ENCODE measurements at regions not wholly inside any gene's neighbourhood (a gene's known extent, or its start where the extent isn't known, plus 50 kb on each side); places are given as distances from the start of the nearest gene placed in this dataset.

- H3K18ac ChIP-seq (ENCODE audit: low read length) = no peak overlapping the region
- no peak overlapping the region for H3K4ac ChIP-seq (ENCODE audit: low read depth, low read length)
- no peak overlapping the region for H3K4me2 ChIP-seq (ENCODE audit: low read length)
- no peak overlapping the region for H3K14ac ChIP-seq (ENCODE audit: low read length)
- no peak overlapping the region for H4K12ac ChIP-seq (ENCODE audit: low read depth, low read length)
- no peak overlapping the region for H4K8ac ChIP-seq (ENCODE audit: low read depth, low read length)
- no peak overlapping the region for H2AK5ac ChIP-seq (ENCODE audit: low read length)
- no peaks in the 10 kb centered on the region for H3K79me2 ChIP-seq (ENCODE audit: control insufficient read depth, insufficient read depth, low read length, poor library complexity)
- no peak overlapping the region for H3K23ac ChIP-seq (ENCODE audit: low read length)
- no peaks in the 10 kb centered on the region for H3K79me1 ChIP-seq (ENCODE audit: low read length)
- no CpG with 5 or more reads among the region's 13 CpGs for WGBS (ENCODE audit: extremely low coverage, insufficient coverage, insufficient read length)
- DNase-seq = no peak
- H2BK12ac ChIP-seq (ENCODE audit: low read length) = no peak overlapping the region
- no peak overlapping the region for H2BK5ac ChIP-seq (ENCODE audit: low read depth, low read length, poor library complexity)
- no peak overlapping the region for H3K4me3 ChIP-seq (ENCODE audit: low read depth, low read length)
- H3K9me3 ChIP-seq (ENCODE audit: insufficient read depth, low read depth, low read length) = peaks cover 2% of the 10 kb centered on the region
- H3K4me1 ChIP-seq (ENCODE audit: control insufficient read depth in 1 of 2, insufficient read depth in 2 of 2, low read length in 2 of 2) = peaks cover 3 to 6% of the 10 kb centered on the region in 2 experiments
- no peaks in the 10 kb centered on the region for H3K36me3 ChIP-seq (ENCODE audit: control insufficient read depth in 1 of 2, insufficient read depth in 2 of 2, low read length in 2 of 2)
- no peak overlapping the region for H2BK120ac ChIP-seq (ENCODE audit: insufficient read depth, low read length, poor library complexity)
- no peak overlapping the region for H3K27ac ChIP-seq (ENCODE audit: low read depth, low read length)
- H3K9ac ChIP-seq (ENCODE audit: low read length) = no peak overlapping the region
- no peaks in the 10 kb centered on the region for H3K27me3 ChIP-seq (ENCODE audit: insufficient read depth, low read length)
- H2AFZ ChIP-seq (ENCODE audit: insufficient read depth, low read length, poor library complexity) = no peak overlapping the region
- no peak overlapping the region for H4K91ac ChIP-seq (ENCODE audit: low read depth, low read length)
Measured at GRCh38 chr20:58001381-58001780, 227.1 kb downstream of the ANKRD60 start.

GRCh38 chr20:58000861-58001260, 227.6 kb downstream of the ANKRD60 start:
- H4K8ac ChIP-seq (ENCODE audit: low read depth, low read length) = no peak overlapping the region
- no peak for DNase-seq
- no peak overlapping the region for H4K91ac ChIP-seq (ENCODE audit: low read depth, low read length)
- H3K9me3 ChIP-seq (ENCODE audit: insufficient read depth, low read depth, low read length) = peaks cover 2% of the 10 kb centered on the region
- no peak overlapping the region for H3K4ac ChIP-seq (ENCODE audit: low read depth, low read length)
- no peak overlapping the region for H3K4me2 ChIP-seq (ENCODE audit: low read length)
- no peak overlapping the region for H2BK5ac ChIP-seq (ENCODE audit: low read depth, low read length, poor library complexity)
- H3K14ac ChIP-seq (ENCODE audit: low read length) = no peak overlapping the region
- H2BK120ac ChIP-seq (ENCODE audit: insufficient read depth, low read length, poor library complexity) = no peak overlapping the region
- no peak overlapping the region for H3K27ac ChIP-seq (ENCODE audit: low read depth, low read length)
- no peak overlapping the region for H2AK5ac ChIP-seq (ENCODE audit: low read length)
- H3K4me1 ChIP-seq (ENCODE audit: control insufficient read depth in 1 of 2, insufficient read depth in 2 of 2, low read length in 2 of 2) = peaks cover 3 to 6% of the 10 kb centered on the region in 2 experiments
- H3K23ac ChIP-seq (ENCODE audit: low read length) = no peak overlapping the region
- H3K36me3 ChIP-seq (ENCODE audit: control insufficient read depth in 1 of 2, insufficient read depth in 2 of 2, low read length in 2 of 2) = no peaks in the 10 kb centered on the region
- no peak overlapping the region for H3K4me3 ChIP-seq (ENCODE audit: low read depth, low read length)
- H3K27me3 ChIP-seq (ENCODE audit: insufficient read depth, low read length) = no peaks in the 10 kb centered on the region
- H3K79me2 ChIP-seq (ENCODE audit: control insufficient read depth, insufficient read depth, low read length, poor library complexity) = no peaks in the 10 kb centered on the region
- no peak overlapping the region for H2AFZ ChIP-seq (ENCODE audit: insufficient read depth, low read length, poor library complexity)
- WGBS (ENCODE audit: extremely low coverage, insufficient coverage, insufficient read length) = 100% methylated on average over 1 of the region's 2 CpGs
- H3K79me1 ChIP-seq (ENCODE audit: low read length) = no peaks in the 10 kb centered on the region
- H3K18ac ChIP-seq (ENCODE audit: low read length) = no peak overlapping the region
- no peak overlapping the region for H3K9ac ChIP-seq (ENCODE audit: low read length)
- no peak overlapping the region for H2BK12ac ChIP-seq (ENCODE audit: low read length)
- H4K12ac ChIP-seq (ENCODE audit: low read depth, low read length) = no peak overlapping the region

DNA sequence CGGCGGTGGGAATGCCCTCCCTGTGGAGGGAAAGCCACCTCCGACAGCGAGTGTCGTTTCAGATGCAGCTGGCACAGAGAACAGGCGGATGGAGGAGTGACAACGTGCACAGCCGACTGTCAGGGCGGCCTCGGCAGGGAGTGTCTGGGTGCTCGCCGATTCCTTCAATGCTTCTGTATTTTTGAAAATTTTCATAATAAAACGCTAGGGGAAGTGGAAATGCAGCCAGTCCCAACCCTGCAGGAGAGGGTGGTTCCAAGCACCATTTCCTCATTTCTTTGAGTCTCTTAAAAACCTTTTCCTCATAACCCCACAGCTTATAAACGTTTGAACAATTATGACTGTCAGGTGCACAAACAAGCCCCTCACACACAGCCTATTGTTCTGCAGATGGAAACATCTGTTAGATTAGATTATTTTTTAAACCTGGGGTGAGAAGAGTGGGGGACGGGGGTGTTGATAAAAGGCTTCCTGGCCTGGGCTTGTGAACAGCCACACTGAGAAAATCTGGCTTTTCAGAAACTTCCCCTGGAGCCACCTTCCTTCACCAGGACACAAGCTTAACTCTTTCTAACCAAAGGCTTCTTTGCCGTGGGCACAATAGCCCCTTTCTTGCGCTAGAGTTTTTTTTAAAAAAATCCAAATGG, 228.9 kb downstream of the ANKRD60 start:
- DNase-seq = no peak
- Histone ChIP-seq H2BK12ac (ENCODE audit: low read length) (no peak overlapping the region), H2AFZ (ENCODE audit: insufficient read depth, low read length, poor library complexity) (no peak overlapping the region), H3K36me3 (ENCODE audit: control insufficient read depth in 1 of 2, insufficient read depth in 2 of 2, low read length in 2 of 2) (no peaks in the 10 kb centered on the region), H2BK120ac (ENCODE audit: insufficient read depth, low read length, poor library complexity) (no peak overlapping the region), H3K23ac (ENCODE audit: low read length) (no peak overlapping the region), H3K14ac (ENCODE audit: low read length) (no peak overlapping the region), H3K79me2 (ENCODE audit: control insufficient read depth, insufficient read depth, low read length, poor library complexity) (no peaks in the 10 kb centered on the region), H2AK5ac (ENCODE audit: low read length) (no peak overlapping the region), H2BK5ac (ENCODE audit: low read depth, low read length, poor library complexity) (no peak overlapping the region), H3K4ac (ENCODE audit: low read depth, low read length) (no peak overlapping the region), H3K4me3 (ENCODE audit: low read depth, low read length) (no peak overlapping the region), H3K4me2 (ENCODE audit: low read length) (no peak overlapping the region), H3K18ac (ENCODE audit: low read length) (no peak overlapping the region), H3K9ac (ENCODE audit: low read length) (no peak overlapping the region), H3K27me3 (ENCODE audit: insufficient read depth, low read length) (no peaks in the 10 kb centered on the region), H4K91ac (ENCODE audit: low read depth, low read length) (no peak overlapping the region), H4K12ac (ENCODE audit: low read depth, low read length) (no peak overlapping the region), H4K8ac (ENCODE audit: low read depth, low read length) (no peak overlapping the region), H3K27ac (ENCODE audit: low read depth, low read length) (no peak overlapping the region), H3K9me3 (ENCODE audit: insufficient read depth, low read depth, low read length) (peaks cover 2% of the 10 kb centered on the region), H3K79me1 (ENCODE audit: low read length) (no peaks in the 10 kb centered on the region), H3K4me1 (ENCODE audit: control insufficient read depth in 1 of 2, insufficient read depth in 2 of 2, low read length in 2 of 2) (peaks cover 3 to 6% of the 10 kb centered on the region in 2 experiments)
- no CpG with 5 or more reads among the region's 17 CpGs for WGBS (ENCODE audit: extremely low coverage, insufficient coverage, insufficient read length)

DNA sequence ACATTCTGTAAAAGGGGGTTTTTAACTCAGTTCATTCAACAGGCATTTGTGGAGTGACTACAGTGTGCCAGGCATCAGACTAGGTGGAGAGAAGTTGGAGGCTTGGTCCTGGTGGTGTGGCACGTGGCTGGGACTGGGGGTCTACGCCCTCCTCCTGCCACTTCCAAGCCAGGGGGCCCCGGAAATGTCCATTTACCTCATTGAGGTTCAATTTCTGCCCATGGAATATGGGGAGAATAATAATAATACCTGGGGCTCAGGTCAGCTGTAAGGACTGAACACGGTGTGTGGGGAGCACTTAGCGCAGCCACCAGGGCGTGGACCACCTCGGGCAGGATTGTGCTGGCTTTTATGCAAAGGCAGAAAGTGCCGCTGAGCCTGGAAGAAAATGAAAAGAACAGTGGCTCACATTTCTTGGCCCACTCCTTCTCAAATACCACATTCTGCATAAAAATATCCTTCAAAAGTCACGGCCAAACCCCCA, 229.4 kb downstream of the ANKRD60 start:
- Histone ChIP-seq H2AK5ac (ENCODE audit: low read length) (no peak overlapping the region), H3K79me2 (ENCODE audit: control insufficient read depth, insufficient read depth, low read length, poor library complexity) (no peaks in the 10 kb centered on the region), H2BK120ac (ENCODE audit: insufficient read depth, low read length, poor library complexity) (no peak overlapping the region), H3K23ac (ENCODE audit: low read length) (no peak overlapping the region), H3K27ac (ENCODE audit: low read depth, low read length) (no peak overlapping the region), H3K14ac (ENCODE audit: low read length) (no peak overlapping the region), H2AFZ (ENCODE audit: insufficient read depth, low read length, poor library complexity) (no peak overlapping the region), H3K36me3 (ENCODE audit: control insufficient read depth in 1 of 2, insufficient read depth in 2 of 2, low read length in 2 of 2) (no peaks in the 10 kb centered on the region), H4K8ac (ENCODE audit: low read depth, low read length) (no peak overlapping the region), H3K4me1 (ENCODE audit: control insufficient read depth in 1 of 2, insufficient read depth in 2 of 2, low read length in 2 of 2) (peaks cover 3 to 6% of the 10 kb centered on the region in 2 experiments), H3K18ac (ENCODE audit: low read length) (no peak overlapping the region), H3K27me3 (ENCODE audit: insufficient read depth, low read length) (no peaks in the 10 kb centered on the region), H2BK12ac (ENCODE audit: low read length) (no peak overlapping the region), H2BK5ac (ENCODE audit: low read depth, low read length, poor library complexity) (no peak overlapping the region), H4K91ac (ENCODE audit: low read depth, low read length) (no peak overlapping the region), H4K12ac (ENCODE audit: low read depth, low read length) (no peak overlapping the region), H3K9ac (ENCODE audit: low read length) (no peak overlapping the region), H3K4me2 (ENCODE audit: low read length) (no peak overlapping the region), H3K79me1 (ENCODE audit: low read length) (no peaks in the 10 kb centered on the region), H3K9me3 (ENCODE audit: insufficient read depth, low read depth, low read length) (peaks cover under 1% of the 10 kb centered on the region), H3K4ac (ENCODE audit: low read depth, low read length) (no peak overlapping the region), H3K4me3 (ENCODE audit: low read depth, low read length) (no peak overlapping the region)
- DNase-seq = no peak
- no CpG with 5 or more reads among the region's 9 CpGs for WGBS (ENCODE audit: extremely low coverage, insufficient coverage, insufficient read length)
